Osteoblast (primary cell): ENCODE measurements at regions not wholly inside any gene's neighbourhood (a gene's known extent, or its start where the extent isn't known, plus 50 kb on each side); places are given as distances from the start of the nearest gene placed in this dataset.
"Not testable (repeated sequence)": the region's sequence is repeated elsewhere in the genome, so short reads cannot be mapped to it uniquely, and the experiment has no call there.

Experiments
- DNase-seq: peaks from one replicate; pipeline ENCODE4 v3.0.0; 2011; ENCODE audit warnings: low spot score, mixed read lengths; ENCODE audit not compliant: insufficient read length; ENCODE audit errors: missing footprints
- H2AFZ ChIP-seq: 2 replicates; pipeline ENCODE4 v1.6.0; 2011; ENCODE audit warnings: mild to moderate bottlenecking, low read length
- H3K27ac ChIP-seq: 2 replicates; pipeline ENCODE4 v1.5.1; 2011; ENCODE audit warnings: mild to moderate bottlenecking, low read depth, low read length, moderate library complexity
- H3K27me3 ChIP-seq: 2 replicates; pipeline ENCODE4 v1.6.0; 2012; ENCODE audit warnings: mild to moderate bottlenecking, control low read depth, inconsistent platforms, low read length, moderate library complexity; ENCODE audit not compliant: insufficient read depth
- H3K36me3 ChIP-seq: 2 replicates; pipeline ENCODE4 v1.5.1; 2011; ENCODE audit warnings: mild to moderate bottlenecking, low read length, control low read depth, moderate library complexity; ENCODE audit not compliant: insufficient read depth
- H3K4me1 ChIP-seq: 2 replicates; pipeline ENCODE4 v1.5.1; 2011; ENCODE audit warnings: mild to moderate bottlenecking, low read length, control low read depth, moderate library complexity; ENCODE audit not compliant: insufficient read depth
- H3K4me2 ChIP-seq: 2 replicates; pipeline ENCODE4 v1.6.0; 2011; ENCODE audit warnings: mild to moderate bottlenecking, low read length; ENCODE audit not compliant: insufficient read depth
- H3K4me3 ChIP-seq: fragments of 200-600 bp; sonication (generic); 3 replicates; pipeline ENCODE4 v1.5.1; 2012; ENCODE audit warnings: mild to moderate bottlenecking, low read length, inconsistent platforms; ENCODE audit not compliant: insufficient read depth
- H3K79me2 ChIP-seq: 2 replicates; pipeline ENCODE4 v1.6.0; 2012; ENCODE audit warnings: mild to moderate bottlenecking, low read length, control low read depth, inconsistent platforms; ENCODE audit not compliant: insufficient read depth
- H3K9me3 ChIP-seq: 2 replicates; pipeline ENCODE4 v1.5.1; 2011; ENCODE audit warnings: low read depth, low read length, control low read depth
- H4K20me1 ChIP-seq: 2 replicates; pipeline ENCODE4 v1.6.0; 2012; ENCODE audit warnings: mild to moderate bottlenecking, low read length, control low read depth; ENCODE audit not compliant: insufficient read depth
- TF ChIP-seq, protein P1 (sequence below): IDR thresholded peaks from 2 replicates; pipeline ENCODE4 v1.5.1; 2011; ENCODE audit warnings: mild to moderate bottlenecking, low read depth, low read length, moderate library complexity; ENCODE audit errors: extremely low read depth

DNA sequence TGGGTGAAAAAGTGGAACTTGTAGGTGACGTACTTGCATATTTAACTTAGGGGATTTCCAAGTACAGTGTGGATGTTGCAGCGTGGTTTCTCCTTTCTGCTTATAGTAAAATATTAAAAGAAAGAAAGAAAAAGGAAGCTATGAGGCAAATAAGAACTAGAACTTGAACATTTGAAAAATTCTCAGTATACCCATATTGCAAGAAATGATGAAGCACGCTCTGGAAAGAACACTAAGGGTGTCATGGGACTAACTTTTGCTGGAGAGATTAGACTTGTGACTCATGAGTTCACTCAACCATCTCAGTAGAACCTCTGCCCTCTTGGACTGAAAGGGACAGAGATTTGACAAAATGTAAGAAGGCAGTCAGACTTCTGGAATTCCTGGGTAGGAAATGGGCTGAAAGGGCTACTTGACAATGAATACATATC, 704.5 kb upstream of the ADGRL4 start:
- Histone ChIP-seq H3K4me3 (no peak overlapping the region), H3K79me2 (no peaks in the 10 kb centered on the region), H3K36me3 (no peaks in the 10 kb centered on the region), H3K27me3 (no peaks in the 10 kb centered on the region), H4K20me1 (no peaks in the 10 kb centered on the region), H3K27ac (no peak overlapping the region), H3K9me3 (no peaks in the 10 kb centered on the region), H3K4me1 (no peaks in the 10 kb centered on the region), H2AFZ (no peak overlapping the region), H3K4me2 (no peak overlapping the region)
- TF ChIP-seq, protein P1, sequence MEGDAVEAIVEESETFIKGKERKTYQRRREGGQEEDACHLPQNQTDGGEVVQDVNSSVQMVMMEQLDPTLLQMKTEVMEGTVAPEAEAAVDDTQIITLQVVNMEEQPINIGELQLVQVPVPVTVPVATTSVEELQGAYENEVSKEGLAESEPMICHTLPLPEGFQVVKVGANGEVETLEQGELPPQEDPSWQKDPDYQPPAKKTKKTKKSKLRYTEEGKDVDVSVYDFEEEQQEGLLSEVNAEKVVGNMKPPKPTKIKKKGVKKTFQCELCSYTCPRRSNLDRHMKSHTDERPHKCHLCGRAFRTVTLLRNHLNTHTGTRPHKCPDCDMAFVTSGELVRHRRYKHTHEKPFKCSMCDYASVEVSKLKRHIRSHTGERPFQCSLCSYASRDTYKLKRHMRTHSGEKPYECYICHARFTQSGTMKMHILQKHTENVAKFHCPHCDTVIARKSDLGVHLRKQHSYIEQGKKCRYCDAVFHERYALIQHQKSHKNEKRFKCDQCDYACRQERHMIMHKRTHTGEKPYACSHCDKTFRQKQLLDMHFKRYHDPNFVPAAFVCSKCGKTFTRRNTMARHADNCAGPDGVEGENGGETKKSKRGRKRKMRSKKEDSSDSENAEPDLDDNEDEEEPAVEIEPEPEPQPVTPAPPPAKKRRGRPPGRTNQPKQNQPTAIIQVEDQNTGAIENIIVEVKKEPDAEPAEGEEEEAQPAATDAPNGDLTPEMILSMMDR: no peak
- DNase-seq: no peak

DNA sequence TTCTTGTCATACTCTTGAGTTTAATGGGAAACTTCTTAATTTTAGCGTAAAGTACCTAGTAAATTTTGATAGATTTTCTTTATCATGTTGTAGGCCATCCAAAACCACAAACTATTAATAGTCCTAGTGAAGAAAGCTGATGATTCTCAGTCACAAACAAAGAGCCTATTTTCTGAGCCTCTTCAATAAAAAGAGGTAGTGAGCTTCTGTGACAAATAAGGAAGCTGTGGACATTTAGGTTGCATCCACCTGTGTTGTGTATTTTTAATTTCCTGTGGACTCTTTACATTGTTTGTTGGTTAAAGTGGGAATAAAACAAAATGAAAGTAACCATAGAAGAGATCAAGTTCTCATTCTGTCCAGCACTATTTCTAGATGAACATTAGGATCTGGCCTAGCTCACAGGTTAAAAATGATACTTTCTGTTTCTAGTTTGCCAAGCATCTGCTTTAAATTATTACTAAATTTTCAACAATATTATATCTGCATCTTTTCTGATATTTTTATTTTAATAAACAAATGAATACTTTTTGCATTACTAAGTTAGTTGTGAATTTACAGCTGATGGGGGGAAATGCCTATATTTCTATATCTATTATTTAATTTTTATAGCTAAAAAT, 702.2 kb upstream of the ADGRL4 start:
- TF ChIP-seq, protein P1: no peak
- no peak for DNase-seq

DNA sequence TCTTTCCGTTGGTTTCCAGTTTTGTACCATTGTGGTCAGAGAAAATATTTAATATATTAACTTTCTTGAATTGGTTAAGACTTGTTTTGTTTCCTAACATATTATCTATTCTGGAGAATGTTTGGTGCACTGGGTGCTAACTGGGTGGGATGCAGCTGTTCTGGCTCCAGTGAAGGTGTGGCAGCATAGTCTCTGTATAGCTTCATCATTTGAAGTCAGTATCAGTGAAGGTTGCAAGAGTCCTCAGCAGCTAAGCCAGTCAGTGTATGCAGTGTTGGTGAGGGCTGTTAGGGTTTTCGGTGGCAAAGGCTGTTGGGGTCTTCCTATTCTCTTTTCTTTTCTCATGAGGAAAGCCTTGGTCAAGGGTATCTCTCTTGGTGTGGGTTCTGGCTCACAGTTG, 698.7 kb upstream of the ADGRL4 start:
- TF ChIP-seq, protein P1: no peak
- H3K27me3 ChIP-seq: no peaks in the 10 kb centered on the region
- no peak overlapping the region for H3K4me3 ChIP-seq

More for the DNA sequence above, 702.2 kb upstream of the ADGRL4 start:
- no peak overlapping the region for H3K4me2 ChIP-seq
- H2AFZ ChIP-seq: no peak overlapping the region
- no peaks in the 10 kb centered on the region for H3K4me1 ChIP-seq
- no peaks in the 10 kb centered on the region for H3K27me3 ChIP-seq
- H3K4me3 ChIP-seq: no peak overlapping the region
- no peaks in the 10 kb centered on the region for H3K36me3 ChIP-seq
- peaks cover 5% of the 10 kb centered on the region for H3K9me3 ChIP-seq
- no peak overlapping the region for H3K27ac ChIP-seq
- H4K20me1 ChIP-seq: no peaks in the 10 kb centered on the region
- H3K79me2 ChIP-seq: no peaks in the 10 kb centered on the region

DNA sequence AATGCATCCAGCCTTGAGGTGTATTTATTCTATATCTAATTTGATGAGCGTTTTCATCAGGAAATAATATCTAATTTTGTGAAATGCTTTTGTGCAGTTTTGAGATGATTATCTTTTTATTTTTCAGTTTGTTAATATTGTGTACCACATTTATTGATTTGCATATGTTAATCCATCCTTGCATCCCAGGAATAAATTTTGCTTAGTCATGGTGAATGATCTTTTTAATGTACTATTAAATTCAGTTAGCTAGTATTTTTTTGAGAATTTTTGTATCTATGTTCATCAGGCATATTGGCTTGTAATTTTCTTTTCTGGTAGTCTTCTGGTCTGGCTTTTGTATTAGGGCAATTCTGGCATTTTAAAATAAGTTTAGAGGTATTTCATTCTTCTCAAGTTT, 697.5 kb upstream of the ADGRL4 start:
- Histone ChIP-seq H3K9me3 (peaks cover 5% of the 10 kb centered on the region), H3K79me2 (no peaks in the 10 kb centered on the region), H3K27me3 (no peaks in the 10 kb centered on the region), H2AFZ (no peak overlapping the region), H3K4me1 (no peaks in the 10 kb centered on the region), H3K36me3 (no peaks in the 10 kb centered on the region), H3K27ac (no peak overlapping the region), H3K4me2 (no peak overlapping the region), H3K4me3 (no peak overlapping the region), H4K20me1 (no peaks in the 10 kb centered on the region)
- TF ChIP-seq, protein P1: no peak
- no peak for DNase-seq

More for the DNA sequence above, 698.7 kb upstream of the ADGRL4 start:
- no peak overlapping the region for H2AFZ ChIP-seq
- no peaks in the 10 kb centered on the region for H4K20me1 ChIP-seq
- H3K9me3 ChIP-seq: peaks cover 5% of the 10 kb centered on the region
- H3K4me2 ChIP-seq: no peak overlapping the region
- no peaks in the 10 kb centered on the region for H3K36me3 ChIP-seq
- DNase-seq: no peak
- H3K27ac ChIP-seq: no peak overlapping the region
- no peaks in the 10 kb centered on the region for H3K4me1 ChIP-seq
- H3K79me2 ChIP-seq: no peaks in the 10 kb centered on the region

DNA sequence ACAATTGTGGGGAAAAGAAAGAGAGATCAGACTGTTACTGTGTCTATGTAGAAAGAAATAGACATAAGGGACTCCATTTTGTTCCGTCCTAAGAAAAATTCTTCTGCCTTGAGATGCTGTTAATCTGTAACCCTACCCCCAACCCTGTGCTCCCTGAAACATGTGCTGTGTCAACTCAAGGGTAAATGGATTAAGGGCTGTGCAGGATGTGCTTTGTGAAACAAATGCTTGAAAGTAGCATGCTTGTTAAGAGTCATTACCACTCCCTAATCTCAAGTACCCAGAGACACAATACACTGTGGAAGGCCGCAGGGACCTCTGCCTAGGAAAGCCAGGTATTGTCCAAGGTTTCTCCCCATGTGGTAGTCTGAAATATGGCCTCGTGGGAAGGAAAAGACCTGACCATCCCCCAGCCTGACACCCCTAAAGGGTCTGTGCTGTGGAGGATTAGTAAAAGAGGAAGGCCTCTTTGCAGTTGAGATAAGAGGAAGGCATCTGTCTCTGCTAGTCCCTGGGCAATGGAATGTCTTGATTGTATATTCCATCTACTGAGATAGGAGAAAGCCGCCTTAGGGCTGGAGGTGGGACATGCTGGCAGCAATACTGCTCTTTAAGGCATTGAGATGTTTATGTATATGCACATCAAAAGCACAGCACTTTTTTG, 695.9 kb upstream of the ADGRL4 start:
- H3K4me1 ChIP-seq, H3K79me2 ChIP-seq, H3K27ac ChIP-seq, H3K4me3 ChIP-seq, H3K4me2 ChIP-seq, H4K20me1 ChIP-seq, H3K27me3 ChIP-seq, DNase-seq, H2AFZ ChIP-seq, H3K36me3 ChIP-seq, H3K9me3 ChIP-seq: not testable (repeated sequence)
